ENCODE measurements at regions not wholly inside any gene's neighbourhood (a gene's known extent, or its start where the extent isn't known, plus 50 kb on each side); places are given as distances from the start of the nearest gene placed in this dataset.

- Mint-ChIP-seq H3K4me3 (ENCODE audit: unreplicated experiment) (no peak overlapping the region), H3K27me3 (ENCODE audit: unreplicated experiment) (no peaks in the 10 kb centered on the region), H3K9me3 (ENCODE audit: unreplicated experiment) (no peaks in the 10 kb centered on the region), H3K36me3 (ENCODE audit: unreplicated experiment) (no peaks in the 10 kb centered on the region), H3K27ac (ENCODE audit: unreplicated experiment) (no peak overlapping the region), H3K4me1 (ENCODE audit: low read depth, unreplicated experiment) (peaks cover 3% of the 10 kb centered on the region)
- TF ChIP-seq CTCF (IDR thresholded peaks at IDR 0.05; ENCODE audit: partially characterized antibody, unreplicated experiment) = peak; percentile 96
- no peak for DNase-seq
Measured at GRCh38 chr4:23135792-23136645, 443.3 kb downstream of the GBA3 start.

- Mint-ChIP-seq H3K27ac (ENCODE audit: unreplicated experiment) (no peak overlapping the region), H3K4me1 (ENCODE audit: low read depth, unreplicated experiment) (peaks cover 3% of the 10 kb centered on the region), H3K9me3 (ENCODE audit: unreplicated experiment) (no peaks in the 10 kb centered on the region), H3K36me3 (ENCODE audit: unreplicated experiment) (no peaks in the 10 kb centered on the region), H3K27me3 (ENCODE audit: unreplicated experiment) (no peaks in the 10 kb centered on the region), H3K4me3 (ENCODE audit: unreplicated experiment) (no peak overlapping the region)
- no peak for TF ChIP-seq CTCF (IDR thresholded peaks at IDR 0.05; ENCODE audit: partially characterized antibody, unreplicated experiment)
- no peak for DNase-seq
Measured at GRCh38 chr4:23134331-23134730, 441.6 kb downstream of the GBA3 start.

GRCh38 chr4:23130845-23131244, 438.1 kb downstream of the GBA3 start:
- Mint-ChIP-seq H3K9me3 (ENCODE audit: unreplicated experiment) (no peaks in the 10 kb centered on the region), H3K36me3 (ENCODE audit: unreplicated experiment) (no peaks in the 10 kb centered on the region), H3K27ac (ENCODE audit: unreplicated experiment) (no peak overlapping the region), H3K4me3 (ENCODE audit: unreplicated experiment) (no peak overlapping the region), H3K4me1 (ENCODE audit: low read depth, unreplicated experiment) (peaks cover 3% of the 10 kb centered on the region), H3K27me3 (ENCODE audit: unreplicated experiment) (no peaks in the 10 kb centered on the region)
- DNase-seq = no peak
- TF ChIP-seq CTCF (IDR thresholded peaks at IDR 0.05; ENCODE audit: partially characterized antibody, unreplicated experiment) = no peak

- DNase-seq = no peak
- TF ChIP-seq CTCF (IDR thresholded peaks at IDR 0.05; ENCODE audit: partially characterized antibody, unreplicated experiment) = no peak
- no peaks in the 10 kb centered on the region for H3K4me1 Mint-ChIP-seq (ENCODE audit: low read depth, unreplicated experiment)
- H3K36me3 Mint-ChIP-seq (ENCODE audit: unreplicated experiment) = no peaks in the 10 kb centered on the region
- H3K27me3 Mint-ChIP-seq (ENCODE audit: unreplicated experiment) = no peaks in the 10 kb centered on the region
- H3K4me3 Mint-ChIP-seq (ENCODE audit: unreplicated experiment) = no peak overlapping the region
- H3K27ac Mint-ChIP-seq (ENCODE audit: unreplicated experiment) = no peak overlapping the region
- H3K9me3 Mint-ChIP-seq (ENCODE audit: unreplicated experiment) = no peaks in the 10 kb centered on the region
Measured at GRCh38 chr4:23125118-23125517, 432.4 kb downstream of the GBA3 start.

GRCh38 chr4:23122666-23123400, 430.1 kb downstream of the GBA3 start:
- H3K4me3 Mint-ChIP-seq (ENCODE audit: unreplicated experiment) = no peak overlapping the region
- no peak overlapping the region for H3K27ac Mint-ChIP-seq (ENCODE audit: unreplicated experiment)
- H3K4me1 Mint-ChIP-seq (ENCODE audit: low read depth, unreplicated experiment) = no peaks in the 10 kb centered on the region
- H3K36me3 Mint-ChIP-seq (ENCODE audit: unreplicated experiment) = no peaks in the 10 kb centered on the region
- no peak for DNase-seq
- no peaks in the 10 kb centered on the region for H3K27me3 Mint-ChIP-seq (ENCODE audit: unreplicated experiment)
- no peak for TF ChIP-seq CTCF (IDR thresholded peaks at IDR 0.05; ENCODE audit: partially characterized antibody, unreplicated experiment)
- no peaks in the 10 kb centered on the region for H3K9me3 Mint-ChIP-seq (ENCODE audit: unreplicated experiment)
